22Rv1 (cell line): ENCODE measurements at regions not wholly inside any gene's neighbourhood (a gene's known extent, or its start where the extent isn't known, plus 50 kb on each side); places are given as distances from the start of the nearest gene placed in this dataset.

Source experiments
- ZFX ChIP-seq: fragments of 450-650 bp; IDR thresholded peaks from 2 replicates; pipeline ENCODE4 v1.6.1; 2017; ENCODE audit warnings: antibody characterized with exemption, borderline replicate concordance
- TF ChIP-seq, protein P1 (sequence below): fragments of 450-650 bp; IDR thresholded peaks from 2 replicates; pipeline ENCODE4 v1.5.1; 2017; ENCODE audit warnings: mild to moderate bottlenecking

DNA sequence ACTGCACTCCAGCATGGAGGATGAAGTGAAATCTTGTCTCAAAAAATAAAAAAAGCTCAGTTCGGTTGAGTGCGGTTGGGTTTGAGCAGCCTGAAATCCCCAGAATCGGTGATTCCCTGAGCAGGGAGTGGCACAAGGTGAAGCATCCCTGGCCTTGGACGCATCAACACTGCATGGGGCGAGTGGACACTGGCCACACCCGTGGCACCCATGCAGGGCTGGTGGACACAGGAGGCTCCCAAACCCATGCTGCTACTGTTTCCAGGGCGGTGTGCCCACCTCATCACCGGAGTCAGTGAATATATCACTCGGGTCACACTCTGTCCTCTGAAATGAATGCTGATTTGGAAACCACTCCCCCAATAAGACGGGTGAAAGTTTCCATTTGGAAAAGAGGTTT is 53.4 kb upstream of the ACTRT2 start:
- TF ChIP-seq, protein P1, sequence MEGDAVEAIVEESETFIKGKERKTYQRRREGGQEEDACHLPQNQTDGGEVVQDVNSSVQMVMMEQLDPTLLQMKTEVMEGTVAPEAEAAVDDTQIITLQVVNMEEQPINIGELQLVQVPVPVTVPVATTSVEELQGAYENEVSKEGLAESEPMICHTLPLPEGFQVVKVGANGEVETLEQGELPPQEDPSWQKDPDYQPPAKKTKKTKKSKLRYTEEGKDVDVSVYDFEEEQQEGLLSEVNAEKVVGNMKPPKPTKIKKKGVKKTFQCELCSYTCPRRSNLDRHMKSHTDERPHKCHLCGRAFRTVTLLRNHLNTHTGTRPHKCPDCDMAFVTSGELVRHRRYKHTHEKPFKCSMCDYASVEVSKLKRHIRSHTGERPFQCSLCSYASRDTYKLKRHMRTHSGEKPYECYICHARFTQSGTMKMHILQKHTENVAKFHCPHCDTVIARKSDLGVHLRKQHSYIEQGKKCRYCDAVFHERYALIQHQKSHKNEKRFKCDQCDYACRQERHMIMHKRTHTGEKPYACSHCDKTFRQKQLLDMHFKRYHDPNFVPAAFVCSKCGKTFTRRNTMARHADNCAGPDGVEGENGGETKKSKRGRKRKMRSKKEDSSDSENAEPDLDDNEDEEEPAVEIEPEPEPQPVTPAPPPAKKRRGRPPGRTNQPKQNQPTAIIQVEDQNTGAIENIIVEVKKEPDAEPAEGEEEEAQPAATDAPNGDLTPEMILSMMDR = no peak
- no peak for TF ChIP-seq ZFX
